ENCODE measurements at regions not wholly inside any gene's neighbourhood (a gene's known extent, or its start where the extent isn't known, plus 50 kb on each side); places are given as distances from the start of the nearest gene placed in this dataset.
"Not testable (repeated sequence)": the region's sequence is repeated elsewhere in the genome, so short reads cannot be mapped to it uniquely, and the experiment has no call there.

DNA sequence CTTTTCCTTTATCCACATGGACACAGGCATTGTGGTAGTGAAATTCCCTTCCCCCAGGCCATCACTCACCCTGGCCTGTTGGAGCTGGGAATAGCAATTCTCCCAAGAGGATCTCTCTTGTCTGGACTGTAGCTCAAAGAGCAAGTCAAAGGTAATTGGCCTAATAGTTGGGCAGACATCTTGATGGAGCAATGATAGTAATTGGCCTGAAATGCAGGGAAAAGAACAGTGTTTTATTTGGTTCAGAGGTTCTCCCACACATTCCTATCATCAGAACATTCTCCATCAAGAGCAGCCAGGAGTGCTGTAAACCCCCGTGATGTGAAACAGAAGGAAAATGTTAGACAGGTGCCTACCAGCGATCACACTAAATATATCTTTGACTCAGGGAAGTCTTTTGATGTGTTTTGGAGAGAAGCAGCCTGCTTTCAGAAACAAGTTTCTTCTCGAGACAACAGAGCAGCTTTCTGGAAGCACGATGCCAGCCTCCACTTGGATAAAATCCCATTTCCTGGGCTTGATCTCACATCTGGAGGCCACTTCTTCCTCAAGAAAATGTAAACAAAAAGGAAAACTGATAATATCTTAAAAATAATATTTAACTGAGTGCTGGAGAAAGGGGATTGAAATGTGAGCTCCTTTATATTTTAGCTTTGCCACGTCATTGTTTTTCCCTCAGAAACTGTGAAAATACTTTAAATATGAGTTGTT is 198.1 kb upstream of the WWC1 start:
- DNase-seq, result no peak
- H3K36me3 ChIP-seq (ENCODE audit: control insufficient read depth in 1 of 2, insufficient read depth in 2 of 2, low read length in 1 of 2), result no peaks in the 10 kb centered on the region
- no peak overlapping the region for H3K27ac ChIP-seq (ENCODE audit: low read depth in 1 of 2, low read length in 2 of 2)
- H3K4me3 ChIP-seq (ENCODE audit: low read length in 2 of 2), result no peak overlapping the region
- H3K27me3 ChIP-seq (ENCODE audit: control insufficient read depth in 1 of 2, insufficient read depth in 2 of 2, low read length in 1 of 2), result no peaks in the 10 kb centered on the region
- 5 to 9% methylated on average over 5 of the region's 5 CpGs for WGBS, 2 donors
- no peaks in the 10 kb centered on the region for H3K4me1 ChIP-seq (ENCODE audit: control insufficient read depth in 1 of 2, insufficient read depth in 2 of 2, low read length in 2 of 2)
- no peaks in the 10 kb centered on the region for H3K9me3 ChIP-seq (ENCODE audit: control insufficient read depth, low read length)
- no peak for ATAC-seq (ENCODE audit: low FRiP score)
- intact Hi-C loops (cut with DNase I), result no loop called here

GRCh38 chr5:168096525-168096924 is 194.9 kb upstream of the WWC1 start:
- Histone ChIP-seq H3K27me3 (ENCODE audit: control insufficient read depth in 1 of 2, insufficient read depth in 2 of 2, low read length in 1 of 2) (no peaks in the 10 kb centered on the region), H3K27ac (ENCODE audit: low read depth in 1 of 2, low read length in 2 of 2) (no peak overlapping the region), H3K4me3 (ENCODE audit: low read length in 2 of 2) (no peak overlapping the region), H3K36me3 (ENCODE audit: control insufficient read depth in 1 of 2, insufficient read depth in 2 of 2, low read length in 1 of 2) (no peaks in the 10 kb centered on the region), H3K4me1 (ENCODE audit: control insufficient read depth in 1 of 2, insufficient read depth in 2 of 2, low read length in 2 of 2) (no peaks in the 10 kb centered on the region), H3K9me3 (ENCODE audit: control insufficient read depth, low read length) (no peaks in the 10 kb centered on the region)
- ATAC-seq (ENCODE audit: low FRiP score), result no peak
- WGBS, 2 donors, result 54 to 62% methylated on average over 1 of the region's 1 CpG
- DNase-seq, result no peak
- intact Hi-C loops (cut with DNase I), result no loop called here

GRCh38 chr5:168097876-168098653 is 193.4 kb upstream of the WWC1 start:
- 81 to 85% methylated on average over 12 of the region's 12 CpGs for WGBS, 2 donors
- no peaks in the 10 kb centered on the region for H3K9me3 ChIP-seq (ENCODE audit: control insufficient read depth, low read length)
- intact Hi-C loops (cut with DNase I), result no loop called here
- H3K27me3 ChIP-seq (ENCODE audit: control insufficient read depth in 1 of 2, insufficient read depth in 2 of 2, low read length in 1 of 2), result no peaks in the 10 kb centered on the region
- no peak overlapping the region for H3K27ac ChIP-seq (ENCODE audit: low read depth in 1 of 2, low read length in 2 of 2)
- no peak overlapping the region for H3K4me3 ChIP-seq (ENCODE audit: low read length in 2 of 2)
- DNase-seq (no peak), ATAC-seq (ENCODE audit: low FRiP score) (no peak)
- no peaks in the 10 kb centered on the region for H3K36me3 ChIP-seq (ENCODE audit: control insufficient read depth in 1 of 2, insufficient read depth in 2 of 2, low read length in 1 of 2)
- H3K4me1 ChIP-seq (ENCODE audit: control insufficient read depth in 1 of 2, insufficient read depth in 2 of 2, low read length in 2 of 2), result no peaks in the 10 kb centered on the region

DNA sequence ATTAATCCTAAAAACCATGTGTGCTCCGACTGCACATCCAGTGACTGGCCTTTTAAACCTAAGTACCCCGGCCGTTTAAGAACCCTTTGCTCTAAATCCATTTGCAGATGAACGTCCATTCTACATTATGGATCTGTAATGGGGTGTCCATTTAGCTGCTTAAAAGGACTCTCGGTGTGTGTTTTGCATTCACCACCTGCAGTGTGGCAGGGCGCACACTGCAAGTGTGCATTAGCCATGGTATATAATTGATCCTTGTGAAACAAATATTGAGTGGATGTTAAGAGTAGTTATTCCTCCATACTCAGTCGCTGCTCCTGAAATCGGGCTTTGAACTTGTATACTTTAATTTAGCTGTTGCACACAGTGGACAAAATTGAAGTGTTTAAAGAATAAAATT is 190.1 kb upstream of the WWC1 start:
- no peaks in the 10 kb centered on the region for H3K9me3 ChIP-seq (ENCODE audit: control insufficient read depth, low read length)
- H3K27me3 ChIP-seq (ENCODE audit: control insufficient read depth in 1 of 2, insufficient read depth in 2 of 2, low read length in 1 of 2), result no peaks in the 10 kb centered on the region
- H3K36me3 ChIP-seq (ENCODE audit: control insufficient read depth in 1 of 2, insufficient read depth in 2 of 2, low read length in 1 of 2), result no peaks in the 10 kb centered on the region
- no peaks in the 10 kb centered on the region for H3K4me1 ChIP-seq (ENCODE audit: control insufficient read depth in 1 of 2, insufficient read depth in 2 of 2, low read length in 2 of 2)
- H3K27ac ChIP-seq (ENCODE audit: low read depth in 1 of 2, low read length in 2 of 2), result no peak overlapping the region
- WGBS, 2 donors, result 94 to 95% methylated on average over 8 of the region's 8 CpGs
- DNase-seq (no peak), ATAC-seq (ENCODE audit: low FRiP score) (no peak)
- intact Hi-C loops (cut with DNase I), result no loop called here
- H3K4me3 ChIP-seq (ENCODE audit: low read length in 2 of 2), result no peak overlapping the region

- H3K27ac ChIP-seq (ENCODE audit: low read depth in 1 of 2, low read length in 2 of 2), result not testable (repeated sequence)
Observed at GRCh38 chr5:168103018-168103417, 188.4 kb upstream of the WWC1 start.

DNA sequence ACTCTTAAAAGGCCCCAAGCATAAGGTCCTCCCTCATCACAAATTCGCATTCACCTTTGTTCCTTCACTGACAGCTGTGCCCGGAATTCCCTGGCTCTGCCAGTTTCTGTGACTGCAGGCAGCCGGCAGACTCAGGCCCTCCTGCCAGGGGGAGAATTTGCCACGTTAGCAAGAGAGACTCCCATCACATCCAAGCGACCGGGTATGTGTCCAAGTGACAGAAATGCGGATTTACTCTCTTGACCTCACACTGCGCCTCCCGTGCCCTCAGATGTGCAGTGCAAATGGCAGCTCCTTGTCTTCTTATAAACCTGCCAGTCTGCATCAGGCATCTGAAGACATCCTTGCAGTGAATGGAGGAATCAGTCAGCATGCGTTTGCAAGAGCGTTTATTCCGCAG is 187.1 kb upstream of the WWC1 start:
- peaks cover 1% of the 10 kb centered on the region for H3K9me3 ChIP-seq (ENCODE audit: control insufficient read depth, low read length)
- H3K4me1 ChIP-seq (ENCODE audit: control insufficient read depth in 1 of 2, insufficient read depth in 2 of 2, low read length in 2 of 2), result no peaks in the 10 kb centered on the region
- WGBS, 2 donors, result 88 to 89% methylated on average over 12 of the region's 12 CpGs
- intact Hi-C loops (cut with DNase I), result no loop called here
- H3K36me3 ChIP-seq (ENCODE audit: control insufficient read depth in 1 of 2, insufficient read depth in 2 of 2, low read length in 1 of 2), result no peaks in the 10 kb centered on the region
- no peak for DNase-seq
- no peak overlapping the region for H3K4me3 ChIP-seq (ENCODE audit: low read length in 2 of 2)
- H3K27ac ChIP-seq (ENCODE audit: low read depth in 1 of 2, low read length in 2 of 2), result no peak overlapping the region
- ATAC-seq (ENCODE audit: low FRiP score), result no peak
- H3K27me3 ChIP-seq (ENCODE audit: control insufficient read depth in 1 of 2, insufficient read depth in 2 of 2, low read length in 1 of 2), result no peaks in the 10 kb centered on the region

More at GRCh38 chr5:168103018-168103417, 188.4 kb upstream of the WWC1 start:
- H3K4me1 ChIP-seq (ENCODE audit: control insufficient read depth in 1 of 2, insufficient read depth in 2 of 2, low read length in 2 of 2); H3K36me3 ChIP-seq (ENCODE audit: control insufficient read depth in 1 of 2, insufficient read depth in 2 of 2, low read length in 1 of 2); H3K4me3 ChIP-seq (ENCODE audit: low read length in 2 of 2); H3K27me3 ChIP-seq (ENCODE audit: control insufficient read depth in 1 of 2, insufficient read depth in 2 of 2, low read length in 1 of 2); H3K9me3 ChIP-seq (ENCODE audit: control insufficient read depth, low read length); ATAC-seq (ENCODE audit: low FRiP score); intact Hi-C loops (cut with DNase I); DNase-seq: not testable (repeated sequence)
- WGBS, 2 donors, result 89 to 94% methylated on average over 6 of the region's 6 CpGs

GRCh38 chr5:168104811-168105481 is 186.5 kb upstream of the WWC1 start:
- 87 to 90% methylated on average over 7 of the region's 7 CpGs for WGBS, 2 donors
- H3K36me3 ChIP-seq (ENCODE audit: control insufficient read depth in 1 of 2, insufficient read depth in 2 of 2, low read length in 1 of 2), result no peaks in the 10 kb centered on the region
- no peak for DNase-seq
- H3K27ac ChIP-seq (ENCODE audit: low read depth in 1 of 2, low read length in 2 of 2), result no peak overlapping the region
- H3K4me3 ChIP-seq (ENCODE audit: low read length in 2 of 2), result no peak overlapping the region
- peaks cover 1% of the 10 kb centered on the region for H3K9me3 ChIP-seq (ENCODE audit: control insufficient read depth, low read length)
- no peak for ATAC-seq (ENCODE audit: low FRiP score)
- intact Hi-C loops (cut with DNase I), result no loop called here
- no peaks in the 10 kb centered on the region for H3K4me1 ChIP-seq (ENCODE audit: control insufficient read depth in 1 of 2, insufficient read depth in 2 of 2, low read length in 2 of 2)
- no peaks in the 10 kb centered on the region for H3K27me3 ChIP-seq (ENCODE audit: control insufficient read depth in 1 of 2, insufficient read depth in 2 of 2, low read length in 1 of 2)

DNA sequence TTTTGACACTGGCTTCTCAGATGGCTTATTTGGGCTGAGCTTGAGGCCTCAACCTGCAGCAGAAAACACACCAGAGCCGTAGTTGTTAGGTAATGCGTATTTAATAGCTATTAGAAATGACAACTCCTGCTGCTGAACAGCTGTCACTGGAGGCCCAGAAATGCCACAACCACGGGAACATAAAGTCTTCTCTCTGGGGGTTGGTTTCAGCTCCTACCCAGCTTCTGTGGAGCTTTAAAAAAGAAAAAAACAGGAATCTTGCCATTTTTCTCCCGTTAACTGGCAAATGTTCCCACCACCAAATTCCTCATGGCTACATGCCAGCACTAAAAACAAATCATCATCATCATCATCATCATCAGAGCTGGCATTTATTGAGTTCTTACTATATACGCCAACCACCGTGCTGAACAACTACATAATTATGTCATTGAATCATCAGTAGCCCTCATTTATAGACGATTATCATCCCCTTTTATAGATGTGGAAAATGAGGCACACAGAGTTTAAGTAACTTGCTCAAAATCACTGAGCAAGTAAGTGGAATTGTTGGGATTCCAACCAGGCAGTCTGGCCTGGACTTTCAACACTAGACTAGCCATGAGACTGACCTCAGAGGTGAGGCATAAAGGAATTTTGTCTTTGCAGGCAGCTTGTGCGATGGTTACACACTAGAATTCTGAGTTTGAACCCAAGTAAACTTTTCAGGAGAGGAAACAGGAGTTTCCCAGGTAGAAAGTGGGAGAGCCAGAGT is 185.3 kb upstream of the WWC1 start:
- H3K36me3 ChIP-seq (ENCODE audit: control insufficient read depth in 1 of 2, insufficient read depth in 2 of 2, low read length in 1 of 2), result no peaks in the 10 kb centered on the region
- no peak for DNase-seq
- 84 to 87% methylated on average over 8 of the region's 8 CpGs for WGBS, 2 donors
- intact Hi-C loops (cut with DNase I), result no loop called here
- no peaks in the 10 kb centered on the region for H3K4me1 ChIP-seq (ENCODE audit: control insufficient read depth in 1 of 2, insufficient read depth in 2 of 2, low read length in 2 of 2)
- no peak overlapping the region for H3K4me3 ChIP-seq (ENCODE audit: low read length in 2 of 2)
- no peaks in the 10 kb centered on the region for H3K27me3 ChIP-seq (ENCODE audit: control insufficient read depth in 1 of 2, insufficient read depth in 2 of 2, low read length in 1 of 2)
- peaks cover 1% of the 10 kb centered on the region for H3K9me3 ChIP-seq (ENCODE audit: control insufficient read depth, low read length)
- H3K27ac ChIP-seq (ENCODE audit: low read depth in 1 of 2, low read length in 2 of 2), result no peak overlapping the region
- ATAC-seq (ENCODE audit: low FRiP score), result no peak

Data from aorta (tissue), 5 donors.